SK-N-MC (cell line): ENCODE measurements at regions not wholly inside any gene's neighbourhood (a gene's known extent, or its start where the extent isn't known, plus 50 kb on each side); places are given as distances from the start of the nearest gene placed in this dataset.

ENCODE experiments used
- FOXP2 ChIP-seq: optimal IDR thresholded peaks from 2 replicates; pipeline ENCODE3; 2011; ENCODE audit warnings: mild to moderate bottlenecking, moderate library complexity; ENCODE audit not compliant: insufficient read depth; ENCODE audit errors: extremely low read length, control extremely low read depth
- POLR2AphosphoS5 ChIP-seq: IDR thresholded peaks from 2 replicates; pipeline ENCODE4 v1.6.1; 2012; ENCODE audit warnings: mild to moderate bottlenecking, low read depth, low read length, borderline replicate concordance

GRCh38 chr5:27290172-27290571 is 251.8 kb upstream of the CDH9 start:
- no peak for TF ChIP-seq FOXP2
- TF ChIP-seq POLR2AphosphoS5: no peak
